Upper lobe of left lung (tissue), 6 donors: ENCODE measurements at regions not wholly inside any gene's neighbourhood (a gene's known extent, or its start where the extent isn't known, plus 50 kb on each side); places are given as distances from the start of the nearest gene placed in this dataset.

Experiments used
- ATAC-seq, 2 donors: fragments of 200-7000 bp; cut with Tn5 transposase; one replicate each; pipeline ENCODE4 v1.9.1; 2022; ENCODE audit warnings: mild to moderate bottlenecking in 2 of 2, moderate library complexity in 2 of 2; ENCODE audit not compliant: low FRiP score in 2 of 2
- DNase-seq, 2 donors: peaks; one replicate each; pipeline ENCODE4 v3.0.0-alpha.2; 2019 to 2020
- H3K27ac ChIP-seq, 4 donors: fragments of 200-600 bp; sonication (generic); one replicate each; pipeline ENCODE4 v1.5.1; 2016 to 2019
- H3K27me3 ChIP-seq, 4 donors: fragments of 200-600 bp; sonication (generic); one replicate each; pipeline ENCODE4 v1.5.1; 2017 to 2019
- H3K36me3 ChIP-seq, 4 donors: fragments of 200-600 bp; sonication (generic); one replicate each; pipeline ENCODE4 v1.5.1; 2016 to 2019
- H3K4me1 ChIP-seq, 4 donors: fragments of 200-600 bp; sonication (generic); one replicate each; pipeline ENCODE4 v1.5.1; 2018 to 2019
- H3K4me3 ChIP-seq, 4 donors: fragments of 200-600 bp; sonication (generic); one replicate each; pipeline ENCODE4 v1.5.1; 2017 to 2019; ENCODE audit warnings: mild to moderate bottlenecking in 2 of 4, moderate library complexity in 1 of 4
- H3K9me3 ChIP-seq, 4 donors: fragments of 200-600 bp; sonication (generic); one replicate each; pipeline ENCODE4 v1.5.1; 2018 to 2019
- EP300 ChIP-seq, 4 donors: sonication (generic); formaldehyde crosslinking; IDR thresholded peaks; one replicate each; pipeline ENCODE4 v1.5.1; 2017; ENCODE audit warnings: antibody characterized with exemption in 4 of 4, control low read depth in 2 of 4
- POLR2A ChIP-seq, 4 donors: fragments of 450-650 bp; IDR thresholded peaks; one replicate each; pipeline ENCODE4 v1.5.1; 2016 to 2017; ENCODE audit warnings: antibody characterized with exemption in 4 of 4, mild to moderate bottlenecking in 2 of 4
- POLR2AphosphoS5 ChIP-seq, 2 donors: sonication (generic); formaldehyde crosslinking; IDR thresholded peaks; one replicate each; pipeline ENCODE4 v1.5.1; 2017; ENCODE audit warnings: antibody characterized with exemption in 2 of 2
- WGBS, 2 donors: methylation state at CpG; one replicate each; pipeline ENCODE4 v1.1.5; 2017 to 2018; 5-methylcytosine and 5-hydroxymethylcytosine counted together
- TF ChIP-seq, protein P1 (sequence below), 6 experiments: fragments of 450-650 bp in 4 of 6; fragments of 200-600 bp in 2 of 6; sonication (generic) in 2 of 6; IDR thresholded peaks; one replicate each; pipeline ENCODE4 v1.5.1; 2016 to 2019; ENCODE audit warnings: antibody characterized with exemption in 6 of 6
- donor health status: DM: no; HTN: no; CAD: no; lungs with moderate emphysema.
- donor health status: DM: no; HTN: yes; CAD: no; lungs with severe emphysema.

DNA sequence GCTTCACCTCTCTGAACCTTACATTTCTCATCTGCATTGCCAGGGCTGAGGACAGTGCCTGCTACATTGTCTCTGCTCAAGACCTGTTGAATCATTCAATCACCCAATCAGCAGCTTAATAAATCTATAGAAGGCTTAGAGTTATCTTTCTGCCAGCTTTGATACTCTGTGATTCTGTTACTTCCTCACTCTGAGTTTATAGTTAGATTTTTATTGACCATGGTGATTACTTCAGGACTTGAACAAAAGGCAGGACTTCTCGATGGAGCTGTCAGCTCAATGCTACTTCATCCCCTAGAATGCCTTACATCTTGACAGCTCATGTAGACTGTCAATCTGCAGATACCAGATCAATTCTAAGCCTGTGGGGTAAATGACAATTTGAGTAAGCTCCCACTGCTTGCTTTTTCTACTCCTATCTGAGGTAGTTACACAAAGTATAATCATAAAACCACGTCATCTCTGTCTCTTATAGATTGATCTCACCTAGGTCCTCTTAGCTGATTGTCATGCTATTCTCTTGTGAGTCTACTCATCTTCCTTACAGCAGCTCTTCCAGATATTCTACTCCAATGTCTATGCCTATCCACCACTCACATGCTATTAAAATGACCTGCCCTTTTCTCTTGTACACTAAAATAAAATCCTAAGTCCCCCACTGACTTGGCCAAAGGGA lies 318.3 kb upstream of the CA10 start:
- no peaks in the 10 kb centered on the region for H3K9me3 ChIP-seq
- H3K4me3 ChIP-seq = no peak overlapping the region
- no peaks in the 10 kb centered on the region for H3K36me3 ChIP-seq
- 67 to 72% methylated on average over 2 of the region's 2 CpGs for WGBS, 2 donors
- H3K4me1 ChIP-seq = no peaks in the 10 kb centered on the region
- TF ChIP-seq EP300 (IDR thresholded peaks at IDR 0.05) (no peak), POLR2AphosphoS5 (IDR thresholded peaks at IDR 0.05) (no peak), POLR2A (IDR thresholded peaks at IDR 0.05) (no peak)
- TF ChIP-seq, protein P1, sequence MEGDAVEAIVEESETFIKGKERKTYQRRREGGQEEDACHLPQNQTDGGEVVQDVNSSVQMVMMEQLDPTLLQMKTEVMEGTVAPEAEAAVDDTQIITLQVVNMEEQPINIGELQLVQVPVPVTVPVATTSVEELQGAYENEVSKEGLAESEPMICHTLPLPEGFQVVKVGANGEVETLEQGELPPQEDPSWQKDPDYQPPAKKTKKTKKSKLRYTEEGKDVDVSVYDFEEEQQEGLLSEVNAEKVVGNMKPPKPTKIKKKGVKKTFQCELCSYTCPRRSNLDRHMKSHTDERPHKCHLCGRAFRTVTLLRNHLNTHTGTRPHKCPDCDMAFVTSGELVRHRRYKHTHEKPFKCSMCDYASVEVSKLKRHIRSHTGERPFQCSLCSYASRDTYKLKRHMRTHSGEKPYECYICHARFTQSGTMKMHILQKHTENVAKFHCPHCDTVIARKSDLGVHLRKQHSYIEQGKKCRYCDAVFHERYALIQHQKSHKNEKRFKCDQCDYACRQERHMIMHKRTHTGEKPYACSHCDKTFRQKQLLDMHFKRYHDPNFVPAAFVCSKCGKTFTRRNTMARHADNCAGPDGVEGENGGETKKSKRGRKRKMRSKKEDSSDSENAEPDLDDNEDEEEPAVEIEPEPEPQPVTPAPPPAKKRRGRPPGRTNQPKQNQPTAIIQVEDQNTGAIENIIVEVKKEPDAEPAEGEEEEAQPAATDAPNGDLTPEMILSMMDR (IDR thresholded peaks at IDR 0.05) = no peak
- no peak for ATAC-seq
- no peak overlapping the region for H3K27ac ChIP-seq
- no peak for DNase-seq
- H3K27me3 ChIP-seq = no peaks in the 10 kb centered on the region

DNA sequence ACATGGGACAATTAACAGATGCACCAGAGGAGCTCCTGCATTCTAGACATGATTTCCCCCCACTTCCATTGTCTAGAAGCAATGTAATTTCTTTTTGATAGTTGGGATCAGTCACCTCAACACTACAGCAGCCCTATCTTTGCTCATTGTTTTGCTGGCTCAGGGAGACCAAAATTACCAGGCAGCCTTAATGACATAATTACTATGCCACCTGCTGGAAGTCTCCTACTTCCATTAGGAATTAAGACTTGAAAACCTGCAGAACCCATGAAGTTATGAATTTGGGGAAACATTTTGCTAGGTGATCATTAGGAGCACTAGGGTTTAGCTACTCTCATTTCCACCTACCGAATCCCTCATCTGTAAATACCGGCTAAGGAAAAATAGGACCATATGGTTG lies 312.0 kb upstream of the CA10 start:
- TF ChIP-seq, protein P1 (IDR thresholded peaks at IDR 0.05) = no peak
- TF ChIP-seq POLR2A (IDR thresholded peaks at IDR 0.05) = no peak
- no peak for TF ChIP-seq POLR2AphosphoS5 (IDR thresholded peaks at IDR 0.05)
- TF ChIP-seq EP300 (IDR thresholded peaks at IDR 0.05) = no peak
- no peaks in the 10 kb centered on the region for H3K27me3 ChIP-seq

DNA sequence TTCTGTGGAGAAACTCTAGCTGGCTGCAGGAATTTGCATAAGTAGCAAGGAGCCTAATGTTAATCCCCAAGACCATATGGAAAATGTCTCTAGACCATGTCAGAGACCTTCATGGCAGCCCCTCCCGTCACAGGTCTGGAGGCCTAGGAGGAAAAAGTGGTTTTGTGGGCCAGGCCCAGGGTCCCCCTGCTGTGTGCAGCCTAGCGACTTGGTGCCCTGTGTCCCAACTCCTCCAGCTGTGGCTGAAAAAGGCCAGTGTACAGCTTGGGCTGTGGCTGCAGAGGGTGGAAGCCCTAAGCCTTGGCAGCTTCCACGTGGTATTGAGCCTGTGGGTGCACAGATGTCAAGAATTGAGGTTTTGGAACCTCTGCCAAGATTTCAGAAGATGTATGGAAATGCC lies 306.9 kb upstream of the CA10 start:
- H3K27ac ChIP-seq = no peak overlapping the region

More for the DNA sequence above, 312.0 kb upstream of the CA10 start:
- no peaks in the 10 kb centered on the region for H3K4me1 ChIP-seq
- WGBS, 2 donors = 87 to 94% methylated on average over 2 of the region's 2 CpGs
- H3K9me3 ChIP-seq = no peaks in the 10 kb centered on the region
- H3K4me3 ChIP-seq = no peak overlapping the region
- no peaks in the 10 kb centered on the region for H3K36me3 ChIP-seq
- ATAC-seq (no peak), DNase-seq (no peak)
- H3K27ac ChIP-seq = no peak overlapping the region

DNA sequence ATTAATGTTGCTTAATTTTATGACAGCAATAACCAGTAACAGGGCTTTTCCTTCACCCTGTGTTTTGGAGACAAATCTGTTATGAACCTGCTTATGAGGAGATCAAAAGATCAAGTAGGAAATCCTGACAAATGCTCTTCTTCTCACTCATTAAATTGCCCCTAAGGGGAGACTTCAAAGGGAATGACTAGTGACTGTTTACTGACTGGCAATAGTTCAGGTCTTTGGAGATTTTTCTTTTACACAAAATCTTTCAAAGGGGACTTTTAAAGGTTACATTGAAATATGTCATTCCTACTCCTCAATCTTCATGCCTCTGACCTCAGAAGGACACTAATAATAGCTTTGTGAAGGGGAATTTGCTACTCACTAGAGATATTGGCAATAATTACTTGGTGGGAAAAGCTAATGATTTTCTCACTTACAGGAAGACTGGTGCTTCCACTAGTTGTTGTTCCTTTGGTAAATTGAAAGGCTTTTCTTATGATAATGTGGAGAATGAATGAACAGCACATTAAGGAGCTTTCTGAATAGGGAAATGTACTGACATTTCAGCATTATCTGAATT lies 292.9 kb upstream of the CA10 start:
- no peak for ATAC-seq
- TF ChIP-seq POLR2A (IDR thresholded peaks at IDR 0.05) = no peak
- TF ChIP-seq POLR2AphosphoS5 (IDR thresholded peaks at IDR 0.05) = no peak
- no peak for TF ChIP-seq EP300 (IDR thresholded peaks at IDR 0.05)
- TF ChIP-seq, protein P1 (IDR thresholded peaks at IDR 0.05) = no peak
- H3K27ac ChIP-seq = no peak overlapping the region
- no peak overlapping the region for H3K4me3 ChIP-seq
- no peaks in the 10 kb centered on the region for H3K4me1 ChIP-seq
- no peaks in the 10 kb centered on the region for H3K9me3 ChIP-seq
- no peak for DNase-seq
- H3K27me3 ChIP-seq = no peaks in the 10 kb centered on the region
- H3K36me3 ChIP-seq = no peaks in the 10 kb centered on the region

More for the DNA sequence above, 306.9 kb upstream of the CA10 start:
- WGBS, 2 donors = 50 to 73% methylated on average over 2 to 3 of the region's 3 CpGs
- Histone ChIP-seq H3K4me1 (no peaks in the 10 kb centered on the region), H3K27me3 (no peaks in the 10 kb centered on the region), H3K4me3 (no peak overlapping the region), H3K9me3 (no peaks in the 10 kb centered on the region), H3K36me3 (no peaks in the 10 kb centered on the region)
- no peak for TF ChIP-seq POLR2A (IDR thresholded peaks at IDR 0.05)
- TF ChIP-seq POLR2AphosphoS5 (IDR thresholded peaks at IDR 0.05) = no peak
- TF ChIP-seq, protein P1 (IDR thresholded peaks at IDR 0.05) = no peak
- no peak for TF ChIP-seq EP300 (IDR thresholded peaks at IDR 0.05)
- DNase-seq = peak in 1 of 2 donors; percentile 6
- ATAC-seq = no peak

DNA sequence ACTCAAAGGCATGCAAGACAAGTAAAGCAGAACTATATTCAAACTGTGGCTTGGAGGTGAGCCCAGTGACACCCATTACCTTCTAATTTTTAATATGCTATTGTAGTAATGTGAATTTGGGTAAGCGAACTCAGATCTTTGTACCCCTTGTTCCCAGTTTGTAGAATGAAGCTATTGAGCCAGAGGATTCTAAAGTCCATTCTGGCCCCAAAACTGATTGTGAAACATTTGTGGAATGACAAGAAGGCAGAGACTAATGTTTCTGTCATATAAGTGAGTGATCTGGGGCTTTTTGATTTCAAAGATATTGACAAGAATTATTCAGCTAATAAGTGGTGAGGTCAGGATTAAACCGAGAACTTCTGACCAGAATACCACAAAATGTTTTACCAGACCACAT lies 283.8 kb upstream of the CA10 start:
- H3K36me3 ChIP-seq = no peaks in the 10 kb centered on the region
- no peaks in the 10 kb centered on the region for H3K9me3 ChIP-seq
- no peak overlapping the region for H3K4me3 ChIP-seq
- no peak overlapping the region for H3K27ac ChIP-seq
- no peaks in the 10 kb centered on the region for H3K27me3 ChIP-seq
- DNase-seq = no peak
- ATAC-seq = no peak
- TF ChIP-seq POLR2AphosphoS5 (IDR thresholded peaks at IDR 0.05) (no peak), EP300 (IDR thresholded peaks at IDR 0.05) (no peak), POLR2A (IDR thresholded peaks at IDR 0.05) (no peak)
- TF ChIP-seq, protein P1 (IDR thresholded peaks at IDR 0.05) = no peak
- 78 to 80% methylated on average over 2 of the region's 2 CpGs for WGBS, 2 donors
- H3K4me1 ChIP-seq = no peaks in the 10 kb centered on the region
